Cardiac fibroblast (primary cell): ENCODE measurements at regions not wholly inside any gene's neighbourhood (a gene's known extent, or its start where the extent isn't known, plus 50 kb on each side); places are given as distances from the start of the nearest gene placed in this dataset.

Experiments
- DNase-seq, 2 donors: peaks; one replicate each; pipeline versions ENCODE4 v3.0.0 to v3.0.0-alpha.2; 2010; ENCODE audit warnings: low read depth in 2 of 2
- H3K4me3 ChIP-seq, 2 donors: replicated peaks in 1 of 2; 1 replicate in 1 of 2; 2 replicates in 1 of 2; pipeline ENCODE4 v1.5.1; 2011; ENCODE audit warnings: low read depth in 2 of 2, low read length in 2 of 2, mild to moderate bottlenecking in 2 of 2, moderate library complexity in 1 of 2
- TF ChIP-seq, protein P1 (sequence below): IDR thresholded peaks from one replicate; pipeline ENCODE4 v1.5.1; 2011; ENCODE audit warnings: low read depth, mild to moderate bottlenecking, low read length, inconsistent platforms

DNA sequence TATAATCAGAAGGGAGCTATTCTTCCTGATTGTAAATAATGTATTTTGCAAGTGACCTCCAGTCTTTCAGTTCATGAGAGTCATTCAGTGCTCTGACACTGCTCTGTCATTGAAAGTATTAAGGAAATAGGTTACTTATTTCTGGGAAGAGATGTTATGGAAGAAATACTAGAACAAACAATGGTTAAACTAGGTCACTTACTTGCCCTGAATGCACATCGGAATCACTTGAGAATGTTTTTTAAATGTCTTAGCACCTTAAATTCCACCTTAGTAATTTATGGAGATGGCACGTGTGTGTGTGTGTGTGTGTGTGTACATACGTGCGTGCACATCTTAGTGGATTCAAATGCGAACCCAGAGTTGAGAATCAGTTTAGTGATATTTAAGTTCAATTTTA is 126.6 kb upstream of the KCNH7 start:
- no peak for DNase-seq
- TF ChIP-seq, protein P1, sequence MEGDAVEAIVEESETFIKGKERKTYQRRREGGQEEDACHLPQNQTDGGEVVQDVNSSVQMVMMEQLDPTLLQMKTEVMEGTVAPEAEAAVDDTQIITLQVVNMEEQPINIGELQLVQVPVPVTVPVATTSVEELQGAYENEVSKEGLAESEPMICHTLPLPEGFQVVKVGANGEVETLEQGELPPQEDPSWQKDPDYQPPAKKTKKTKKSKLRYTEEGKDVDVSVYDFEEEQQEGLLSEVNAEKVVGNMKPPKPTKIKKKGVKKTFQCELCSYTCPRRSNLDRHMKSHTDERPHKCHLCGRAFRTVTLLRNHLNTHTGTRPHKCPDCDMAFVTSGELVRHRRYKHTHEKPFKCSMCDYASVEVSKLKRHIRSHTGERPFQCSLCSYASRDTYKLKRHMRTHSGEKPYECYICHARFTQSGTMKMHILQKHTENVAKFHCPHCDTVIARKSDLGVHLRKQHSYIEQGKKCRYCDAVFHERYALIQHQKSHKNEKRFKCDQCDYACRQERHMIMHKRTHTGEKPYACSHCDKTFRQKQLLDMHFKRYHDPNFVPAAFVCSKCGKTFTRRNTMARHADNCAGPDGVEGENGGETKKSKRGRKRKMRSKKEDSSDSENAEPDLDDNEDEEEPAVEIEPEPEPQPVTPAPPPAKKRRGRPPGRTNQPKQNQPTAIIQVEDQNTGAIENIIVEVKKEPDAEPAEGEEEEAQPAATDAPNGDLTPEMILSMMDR = no peak
- H3K4me3 ChIP-seq = no peak overlapping the region

DNA sequence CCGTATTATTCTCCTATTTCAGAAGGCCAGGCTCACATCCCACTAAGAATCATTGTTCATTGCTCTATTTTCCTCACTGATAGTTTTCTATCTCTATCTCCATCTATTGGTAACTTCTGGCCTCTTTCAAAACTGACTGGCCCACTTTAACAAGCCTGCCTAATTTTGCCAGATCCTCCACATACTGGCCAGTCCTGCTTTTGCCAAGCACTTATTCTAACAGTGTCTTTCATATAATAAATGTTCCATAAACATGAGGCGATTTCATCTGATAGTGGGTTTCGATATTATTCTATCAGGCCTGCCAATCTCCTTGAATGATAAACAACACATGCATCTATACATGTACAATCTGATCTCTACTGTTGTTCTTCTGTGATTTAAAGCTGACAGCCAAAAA is 125.9 kb upstream of the KCNH7 start:
- DNase-seq = no peak
- TF ChIP-seq, protein P1 = no peak
- H3K4me3 ChIP-seq = no peak overlapping the region

DNA sequence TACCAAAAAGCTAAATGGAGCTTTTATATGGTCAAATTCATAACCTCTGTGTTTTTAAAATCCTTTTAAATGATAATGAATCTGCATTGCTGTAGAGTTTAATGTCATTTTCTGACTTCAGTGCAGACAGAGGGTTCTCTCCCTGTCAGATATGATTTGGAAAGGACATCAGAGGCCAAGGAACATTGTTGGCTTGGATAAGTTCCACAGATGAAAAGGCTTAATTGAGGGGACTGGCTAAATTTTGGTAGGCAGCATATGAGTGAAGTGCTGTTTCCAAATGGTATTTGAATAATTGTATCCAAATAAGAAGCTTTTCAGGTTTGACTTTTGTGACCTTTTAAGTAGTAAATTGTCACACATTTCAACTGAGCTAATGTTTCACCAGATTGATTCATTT is 124.6 kb upstream of the KCNH7 start:
- no peak overlapping the region for H3K4me3 ChIP-seq
- TF ChIP-seq, protein P1 = no peak
- no peak for DNase-seq

DNA sequence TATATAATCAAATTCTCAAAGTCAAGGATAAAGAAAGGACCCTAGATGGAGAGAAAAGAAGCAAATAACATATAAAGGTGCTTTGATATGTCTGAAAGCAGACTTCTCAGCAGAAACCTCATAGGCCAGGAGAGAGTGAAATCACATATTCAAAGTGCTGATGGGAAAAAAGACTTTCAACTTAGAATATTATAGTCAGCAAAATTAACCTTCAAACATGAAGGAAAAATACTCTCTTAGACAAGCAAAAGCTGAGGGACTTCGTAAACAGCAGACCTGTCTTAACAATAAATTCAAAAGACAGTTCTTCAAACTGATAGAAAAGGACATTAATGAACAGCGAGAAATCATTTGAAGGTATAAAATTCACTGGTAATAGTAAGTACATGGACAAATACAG is 107.2 kb upstream of the KCNH7 start:
- DNase-seq = no peak
- no peak overlapping the region for H3K4me3 ChIP-seq
- TF ChIP-seq, protein P1 = no peak

DNA sequence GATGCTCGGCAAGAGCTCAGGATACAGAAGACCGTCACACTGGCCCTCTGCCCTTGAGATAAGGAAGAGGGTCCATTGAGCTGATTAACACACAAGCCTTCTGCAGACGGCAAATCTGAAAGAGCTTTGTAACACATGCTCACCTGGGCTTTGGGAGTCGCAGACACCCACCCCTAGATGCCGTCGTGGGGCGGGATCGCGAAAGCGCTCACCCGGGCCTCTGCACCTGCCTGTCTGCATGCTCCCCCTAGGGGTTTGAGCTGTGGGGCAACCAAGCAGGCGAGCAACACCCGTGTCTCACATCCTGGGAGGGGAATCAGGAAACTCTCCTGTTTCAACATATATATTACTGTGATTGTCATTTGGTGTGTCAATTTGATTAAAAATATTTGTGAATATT is 99.8 kb upstream of the KCNH7 start:
- TF ChIP-seq, protein P1 = no peak
- H3K4me3 ChIP-seq = no peak overlapping the region
- no peak for DNase-seq

DNA sequence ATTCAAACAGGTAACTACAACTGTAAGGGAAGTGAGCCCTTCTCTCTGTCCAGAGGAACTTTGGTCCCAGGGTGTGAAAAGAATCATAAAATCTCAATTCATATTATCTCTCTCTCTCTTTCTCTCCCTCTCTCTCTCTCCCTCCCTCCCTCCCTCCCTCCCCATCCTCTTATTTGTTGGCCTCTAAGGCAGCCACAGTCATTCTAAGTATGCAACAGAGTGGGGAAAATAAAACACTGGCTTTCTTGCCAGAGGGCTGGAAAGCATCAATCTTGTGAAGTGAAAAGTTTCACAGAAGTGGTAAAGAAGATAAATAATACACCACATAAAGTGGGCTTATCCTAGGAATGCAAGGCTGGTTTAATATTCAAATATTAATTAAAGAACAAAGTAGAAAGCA is 95.6 kb upstream of the KCNH7 start:
- H3K4me3 ChIP-seq = no peak overlapping the region
- DNase-seq = peak in 1 of 2 donors; percentile 3
- TF ChIP-seq, protein P1 = no peak

DNA sequence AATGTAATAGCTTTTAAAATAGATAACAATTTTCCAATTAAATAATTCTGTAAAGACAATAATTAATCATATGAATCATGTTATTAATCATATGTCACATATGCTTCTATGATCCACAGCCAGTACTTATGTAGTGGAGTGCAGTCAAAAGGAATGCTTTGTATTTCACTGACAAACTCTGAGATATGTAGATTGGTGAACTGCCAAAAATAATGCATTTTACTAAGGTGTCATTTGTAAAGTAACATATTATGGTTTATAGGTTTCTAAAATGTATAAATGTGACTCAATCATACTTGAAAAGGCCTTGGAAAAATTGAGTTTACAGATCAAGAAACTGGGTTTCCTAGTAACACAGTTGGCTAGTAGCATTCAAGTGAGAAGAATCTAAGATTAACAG is 93.8 kb upstream of the KCNH7 start:
- TF ChIP-seq, protein P1 = no peak

More for the DNA sequence above, 93.8 kb upstream of the KCNH7 start:
- no peak for DNase-seq
- H3K4me3 ChIP-seq = no peak overlapping the region
